GM12874 (cell line): ENCODE measurements at regions not wholly inside any gene's neighbourhood (a gene's known extent, or its start where the extent isn't known, plus 50 kb on each side); places are given as distances from the start of the nearest gene placed in this dataset.

Source experiments
- CTCF ChIP-seq: IDR thresholded peaks from 2 replicates; pipeline ENCODE4 v1.5.1; 2011; ENCODE audit warnings: low read depth, mild to moderate bottlenecking, control low read depth, low read length, moderate library complexity; ENCODE audit not compliant: insufficient read depth

GRCh38 chr3:18679238-18679637 is 254.1 kb upstream of the SATB1 start:
- TF ChIP-seq CTCF: no peak

- TF ChIP-seq CTCF: no peak
Observed at GRCh38 chr3:18675197-18675596, 250.1 kb upstream of the SATB1 start.

- no peak for TF ChIP-seq CTCF
Observed at GRCh38 chr3:18672561-18672960, 247.4 kb upstream of the SATB1 start.

- TF ChIP-seq CTCF: no peak
Observed at GRCh38 chr3:18670759-18671158, 245.6 kb upstream of the SATB1 start.

- no peak for TF ChIP-seq CTCF
Observed at GRCh38 chr3:18669374-18669773, 244.2 kb upstream of the SATB1 start.

GRCh38 chr3:18667552-18667951 is 242.4 kb upstream of the SATB1 start:
- TF ChIP-seq CTCF: no peak

GRCh38 chr3:18666655-18667054 is 241.5 kb upstream of the SATB1 start:
- no peak for TF ChIP-seq CTCF

GRCh38 chr3:18660059-18660458 is 234.9 kb upstream of the SATB1 start:
- TF ChIP-seq CTCF: no peak
